Activated CD4-positive, alpha-beta memory T cell treated with anti-CD3 and anti-CD28 coated beads for 36 hours (primary cell): ENCODE measurements at regions not wholly inside any gene's neighbourhood (a gene's known extent, or its start where the extent isn't known, plus 50 kb on each side); places are given as distances from the start of the nearest gene placed in this dataset.

Experiments
- CTCF ChIA-PET: fragments of 350-600 bp; sonication (Branson Sonifier 250); formaldehyde crosslinking; loops from one replicate; lab custom pipeline; 2021; ENCODE audit warnings: antibody characterized with exemption, inconsistent platforms; lab: Charles Lee
- POLR2A ChIA-PET: fragments of 350-600 bp; sonication (Branson Sonifier 250); formaldehyde crosslinking; loops from one replicate; lab custom pipeline; 2021; ENCODE audit warnings: antibody characterized with exemption; lab: Charles Lee
- DNase-seq: peaks from one replicate; pipeline ENCODE4 v3.0.0-alpha.2; 2020
- H3K27ac Mint-ChIP-seq: one replicate; pipeline ENCODE4 v1.8.0; 2021; ENCODE audit warnings: mixed read lengths
- H3K27me3 Mint-ChIP-seq: one replicate; pipeline ENCODE4 v1.8.0; 2021; ENCODE audit warnings: mixed read lengths
- H3K36me3 Mint-ChIP-seq: one replicate; pipeline ENCODE4 v1.8.0; 2021; ENCODE audit warnings: mixed read lengths
- H3K4me1 Mint-ChIP-seq: one replicate; pipeline ENCODE4 v1.8.0; 2021; ENCODE audit warnings: low read depth, mixed read lengths
- H3K4me3 Mint-ChIP-seq: one replicate; pipeline ENCODE4 v1.8.0; 2021; ENCODE audit warnings: mild to moderate bottlenecking, mixed read lengths
- H3K9me3 Mint-ChIP-seq: one replicate; pipeline ENCODE4 v1.8.0; 2021; ENCODE audit warnings: mixed read lengths
- intact Hi-C: fragments of 100-400 bp; cut with micrococcal nuclease; formaldehyde crosslinking; loops from one replicate; pipeline ENCODE4 v1.15.1; 2023

DNA sequence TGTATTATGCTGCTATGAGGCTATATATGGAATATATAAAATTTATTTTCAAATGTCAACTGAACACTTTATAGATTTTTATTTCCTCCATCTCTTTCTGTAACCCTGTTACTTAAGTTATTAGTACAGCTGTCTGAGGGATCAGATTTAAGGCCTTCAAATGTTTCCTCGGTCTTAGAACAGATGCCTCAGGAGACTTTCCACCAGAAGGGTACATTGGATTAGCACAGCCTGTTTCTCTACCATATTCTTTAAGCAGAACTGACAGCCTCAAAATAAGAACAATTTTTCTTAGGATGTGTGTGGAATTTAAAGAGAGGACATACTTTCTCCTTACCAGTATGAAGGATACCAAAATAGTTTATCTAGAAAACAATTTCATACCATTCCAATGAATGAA is 53.0 kb upstream of the HGF start:
- Mint-ChIP-seq H3K27ac (no peak overlapping the region), H3K27me3 (no peaks in the 10 kb centered on the region), H3K9me3 (peaks cover 11% of the 10 kb centered on the region), H3K4me3 (no peak overlapping the region), H3K36me3 (no peaks in the 10 kb centered on the region), H3K4me1 (no peaks in the 10 kb centered on the region)
- no peak for DNase-seq
- intact Hi-C loops = no loop called here
- POLR2A ChIA-PET = no interaction called here
- CTCF ChIA-PET = no interaction called here

DNA sequence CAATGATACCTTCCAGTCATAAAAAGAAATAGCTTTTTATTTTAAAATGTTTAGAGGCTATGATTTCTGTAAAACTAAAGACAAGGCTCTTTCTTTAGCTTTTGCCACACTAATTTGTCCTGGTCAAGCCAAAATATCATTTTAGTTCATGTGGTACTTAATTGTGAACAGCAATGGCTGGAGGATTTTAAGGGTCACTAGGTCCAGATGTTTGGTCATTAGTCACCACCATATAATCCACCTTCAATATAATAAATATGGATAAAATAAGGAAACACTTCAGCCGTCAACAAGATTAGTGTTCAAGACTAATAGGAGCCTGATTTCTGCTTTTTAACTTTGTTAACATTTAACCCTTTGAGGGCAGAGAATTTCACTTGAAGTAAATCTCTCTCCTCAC is 50.0 kb upstream of the HGF start:
- no peaks in the 10 kb centered on the region for H3K4me1 Mint-ChIP-seq
- peaks cover 9% of the 10 kb centered on the region for H3K9me3 Mint-ChIP-seq
- CTCF ChIA-PET = no interaction called here
- DNase-seq = no peak
- intact Hi-C loops = no loop called here
- no peaks in the 10 kb centered on the region for H3K27me3 Mint-ChIP-seq
- H3K27ac Mint-ChIP-seq = no peak overlapping the region
- H3K36me3 Mint-ChIP-seq = no peaks in the 10 kb centered on the region
- no peak overlapping the region for H3K4me3 Mint-ChIP-seq
- POLR2A ChIA-PET = no interaction called here
